Muscle of back (tissue), 3 donors: ENCODE measurements at regions not wholly inside any gene's neighbourhood (a gene's known extent, or its start where the extent isn't known, plus 50 kb on each side); places are given as distances from the start of the nearest gene placed in this dataset.
A peak's percentile ranks its signal among the peaks of the same experiment; 100 is the strongest.

Source experiments
- DNase-seq, 3 donors: peaks; one replicate each; pipeline versions ENCODE4 v3.0.0 to v3.0.0-alpha.2; 2013

GRCh38 chr17:56648321-56648720, 54.8 kb downstream of the NOG start:
- no peak for DNase-seq

GRCh38 chr17:56648806-56649205, 55.3 kb downstream of the NOG start:
- DNase-seq: no peak

GRCh38 chr17:56652628-56653027, 59.1 kb downstream of the NOG start:
- no peak for DNase-seq

- DNase-seq: peak in 2 of 3 donors; percentile 18 to 41
Observed at GRCh38 chr17:56653877-56654276, 60.4 kb downstream of the NOG start.

- DNase-seq: no peak
Observed at GRCh38 chr17:56656701-56657327, 63.3 kb downstream of the NOG start.

- no peak for DNase-seq
Observed at GRCh38 chr17:56658648-56659047, 65.1 kb downstream of the NOG start.

- DNase-seq: no peak
Observed at GRCh38 chr17:56659622-56660021, 66.1 kb downstream of the NOG start.

- no peak for DNase-seq
Observed at GRCh38 chr17:56661906-56662305, 68.4 kb downstream of the NOG start.

- peak; percentile 13 to 47 (median 17) for DNase-seq
Observed at GRCh38 chr17:56665864-56666263, 72.4 kb downstream of the NOG start.

GRCh38 chr17:56667925-56668458, 74.5 kb downstream of the NOG start:
- DNase-seq: no peak

GRCh38 chr17:56672195-56672594, 78.7 kb downstream of the NOG start:
- DNase-seq: no peak

GRCh38 chr17:56674401-56674925, 81.0 kb downstream of the NOG start:
- DNase-seq: no peak

GRCh38 chr17:56675876-56676660, 82.6 kb downstream of the NOG start:
- no peak for DNase-seq

- DNase-seq: no peak
Observed at GRCh38 chr17:56676810-56677209, 83.3 kb downstream of the NOG start.

GRCh38 chr17:56678249-56679114, 85.0 kb downstream of the NOG start:
- peak in 1 of 3 donors; percentile 21 for DNase-seq

GRCh38 chr17:56679115-56679776, 85.7 kb downstream of the NOG start:
- peak in 2 of 3 donors; percentile 49 to 77 for DNase-seq

GRCh38 chr17:56679777-56680422, 86.4 kb downstream of the NOG start:
- no peak for DNase-seq

GRCh38 chr17:56680676-56681075, 87.2 kb downstream of the NOG start:
- DNase-seq: no peak

GRCh38 chr17:56681561-56682266, 88.2 kb downstream of the NOG start:
- peak in 1 of 3 donors; percentile 69 for DNase-seq

GRCh38 chr17:56688151-56688550, 94.7 kb downstream of the NOG start:
- DNase-seq: no peak
